ENCODE measurements at regions not wholly inside any gene's neighbourhood (a gene's known extent, or its start where the extent isn't known, plus 50 kb on each side); places are given as distances from the start of the nearest gene placed in this dataset.
A peak's percentile ranks its signal among the peaks of the same experiment; 100 is the strongest.

- H3K4me1 Mint-ChIP-seq (ENCODE audit: unreplicated experiment): peaks cover 16% of the 10 kb centered on the region
- no peak overlapping the region for H3K27ac Mint-ChIP-seq
- peak; percentile 50 for DNase-seq (ENCODE audit: extremely low spot score, unreplicated experiment)
- peaks cover 18% of the 10 kb centered on the region for H3K27me3 Mint-ChIP-seq
- no peak overlapping the region for H3K4me3 Mint-ChIP-seq
- H3K36me3 Mint-ChIP-seq: no peaks in the 10 kb centered on the region
- no peaks in the 10 kb centered on the region for H3K9me3 Mint-ChIP-seq
- TF ChIP-seq, protein P1, sequence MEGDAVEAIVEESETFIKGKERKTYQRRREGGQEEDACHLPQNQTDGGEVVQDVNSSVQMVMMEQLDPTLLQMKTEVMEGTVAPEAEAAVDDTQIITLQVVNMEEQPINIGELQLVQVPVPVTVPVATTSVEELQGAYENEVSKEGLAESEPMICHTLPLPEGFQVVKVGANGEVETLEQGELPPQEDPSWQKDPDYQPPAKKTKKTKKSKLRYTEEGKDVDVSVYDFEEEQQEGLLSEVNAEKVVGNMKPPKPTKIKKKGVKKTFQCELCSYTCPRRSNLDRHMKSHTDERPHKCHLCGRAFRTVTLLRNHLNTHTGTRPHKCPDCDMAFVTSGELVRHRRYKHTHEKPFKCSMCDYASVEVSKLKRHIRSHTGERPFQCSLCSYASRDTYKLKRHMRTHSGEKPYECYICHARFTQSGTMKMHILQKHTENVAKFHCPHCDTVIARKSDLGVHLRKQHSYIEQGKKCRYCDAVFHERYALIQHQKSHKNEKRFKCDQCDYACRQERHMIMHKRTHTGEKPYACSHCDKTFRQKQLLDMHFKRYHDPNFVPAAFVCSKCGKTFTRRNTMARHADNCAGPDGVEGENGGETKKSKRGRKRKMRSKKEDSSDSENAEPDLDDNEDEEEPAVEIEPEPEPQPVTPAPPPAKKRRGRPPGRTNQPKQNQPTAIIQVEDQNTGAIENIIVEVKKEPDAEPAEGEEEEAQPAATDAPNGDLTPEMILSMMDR (conservative IDR thresholded peaks at IDR 0.05): no peak
These were observed 218.3 kb downstream of the ANKRD60 start for GRCh38 chr20:58010186-58010585.

DNA sequence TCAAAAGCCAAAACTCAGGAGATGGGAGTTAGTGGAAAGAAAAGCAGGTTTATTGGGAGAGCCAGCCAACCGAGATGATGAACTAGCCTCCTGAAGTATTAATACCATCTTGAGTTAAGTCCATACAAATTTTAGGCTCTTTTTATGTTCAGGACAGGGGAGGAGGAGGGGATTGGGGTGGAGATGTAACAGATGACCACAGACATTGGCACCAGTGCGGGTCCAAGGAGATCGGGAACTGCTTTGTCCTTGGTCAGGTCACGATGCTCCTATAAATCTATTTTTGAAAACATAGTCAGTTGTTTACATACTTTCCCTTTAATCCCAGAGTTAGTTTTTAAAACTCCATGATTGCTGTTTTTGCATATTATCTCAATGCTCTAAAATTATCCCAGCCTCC is 219.6 kb downstream of the ANKRD60 start:
- Mint-ChIP-seq H3K27me3 (peaks cover 18% of the 10 kb centered on the region), H3K4me1 (ENCODE audit: unreplicated experiment) (peaks cover 7% of the 10 kb centered on the region), H3K36me3 (no peaks in the 10 kb centered on the region), H3K27ac (no peak overlapping the region), H3K4me3 (no peak overlapping the region), H3K9me3 (no peaks in the 10 kb centered on the region)
- no peak for DNase-seq (ENCODE audit: extremely low spot score, unreplicated experiment)
- TF ChIP-seq, protein P1 (conservative IDR thresholded peaks at IDR 0.05): no peak

GRCh38 chr20:58008413-58008812 is 220.0 kb downstream of the ANKRD60 start:
- TF ChIP-seq, protein P1 (conservative IDR thresholded peaks at IDR 0.05): no peak
- Mint-ChIP-seq H3K27ac (no peak overlapping the region), H3K4me1 (ENCODE audit: unreplicated experiment) (peaks cover 5% of the 10 kb centered on the region), H3K4me3 (no peak overlapping the region), H3K36me3 (no peaks in the 10 kb centered on the region), H3K27me3 (peaks cover 18% of the 10 kb centered on the region), H3K9me3 (no peaks in the 10 kb centered on the region)
- DNase-seq (ENCODE audit: extremely low spot score, unreplicated experiment): no peak

DNA sequence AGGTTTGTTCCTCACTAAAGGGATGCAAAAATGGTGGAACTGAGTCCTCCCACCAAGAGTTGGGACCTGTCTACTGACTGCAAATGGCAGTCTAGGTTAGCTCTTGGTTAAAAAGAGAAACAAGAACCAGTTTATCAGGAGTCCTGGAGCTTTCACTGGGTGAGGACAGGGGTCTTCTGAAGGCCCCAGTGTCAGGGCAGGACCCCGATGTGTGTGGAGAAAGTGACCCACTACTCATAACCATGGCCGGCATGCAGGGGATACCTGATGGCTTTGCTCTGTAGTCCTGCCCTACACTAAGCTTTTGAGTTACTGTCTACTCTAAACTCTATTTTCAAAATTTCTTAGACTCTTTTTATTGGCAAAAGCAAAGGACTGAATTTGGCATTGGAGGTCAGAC is 220.5 kb downstream of the ANKRD60 start:
- DNase-seq (ENCODE audit: extremely low spot score, unreplicated experiment): no peak
- Mint-ChIP-seq H3K27me3 (peaks cover 18% of the 10 kb centered on the region), H3K4me1 (ENCODE audit: unreplicated experiment) (peaks cover under 1% of the 10 kb centered on the region), H3K27ac (no peak overlapping the region), H3K4me3 (no peak overlapping the region), H3K36me3 (no peaks in the 10 kb centered on the region), H3K9me3 (no peaks in the 10 kb centered on the region)
- TF ChIP-seq, protein P1 (conservative IDR thresholded peaks at IDR 0.05): no peak

DNA sequence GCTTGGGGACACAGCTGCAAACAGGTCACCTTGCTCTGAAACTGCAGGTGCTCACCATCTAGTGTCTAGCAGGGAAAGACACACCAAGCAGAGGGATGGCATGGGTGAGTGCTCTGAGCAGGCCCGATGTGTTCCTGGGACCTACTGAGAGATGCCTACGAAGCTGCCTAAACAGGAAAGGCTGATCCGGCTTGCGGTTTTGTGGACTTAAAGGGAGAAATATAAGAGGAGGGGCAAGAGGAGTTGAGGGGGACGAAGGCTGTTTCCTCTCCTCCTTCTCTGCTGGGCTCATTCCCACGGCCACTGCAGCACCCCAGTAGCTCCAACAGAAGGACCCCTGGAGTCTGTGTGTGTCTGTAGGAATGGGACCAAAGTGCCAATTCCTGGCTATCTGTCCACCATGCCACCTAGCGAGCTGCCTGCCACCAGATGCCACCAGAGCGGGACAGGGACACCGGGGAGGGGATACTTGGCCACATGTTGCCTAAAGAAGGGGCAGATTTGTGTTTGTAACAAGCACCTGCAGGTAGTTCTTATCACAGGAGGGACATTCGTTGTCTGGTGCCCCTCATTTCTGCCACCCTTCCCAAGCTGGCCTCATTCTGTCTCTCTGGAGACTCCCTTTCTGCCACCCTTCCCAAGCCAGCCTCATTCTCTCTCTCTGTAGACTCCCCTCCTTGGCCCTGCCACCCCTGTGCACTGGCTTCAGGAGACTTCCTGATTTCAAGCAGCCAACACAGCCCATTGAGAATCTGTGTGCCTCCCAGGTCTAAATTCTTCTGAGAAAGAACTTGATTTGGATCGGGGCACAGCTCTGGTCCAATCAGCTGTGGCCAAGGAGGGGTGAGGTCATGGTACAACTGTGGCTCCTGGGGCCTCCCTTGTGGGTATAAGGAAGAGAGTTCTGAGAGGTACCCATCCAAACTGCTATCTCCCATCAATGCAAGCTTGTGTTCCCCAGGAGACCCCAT is 221.8 kb downstream of the ANKRD60 start:
- Mint-ChIP-seq H3K9me3 (no peaks in the 10 kb centered on the region), H3K27me3 (peaks cover 18% of the 10 kb centered on the region), H3K27ac (no peak overlapping the region), H3K4me3 (no peak overlapping the region), H3K4me1 (ENCODE audit: unreplicated experiment) (no peaks in the 10 kb centered on the region), H3K36me3 (no peaks in the 10 kb centered on the region)
- DNase-seq (ENCODE audit: extremely low spot score, unreplicated experiment): no peak
- TF ChIP-seq, protein P1 (conservative IDR thresholded peaks at IDR 0.05): no peak

Data from type B pancreatic cell (in vitro differentiated cells).